HG03378 (cell line): ENCODE measurements at regions not wholly inside any gene's neighbourhood (a gene's known extent, or its start where the extent isn't known, plus 50 kb on each side); places are given as distances from the start of the nearest gene placed in this dataset.

Source experiments
- ATAC-seq: cut with Tn5 transposase; IDR thresholded peaks from one replicate; pipeline ENCODE4 v1.9.1; 2021; ENCODE audit warnings: mild to moderate bottlenecking, moderate library complexity; ENCODE audit not compliant: unreplicated experiment

GRCh38 chr10:89153971-89154370 lies 53.1 kb downstream of the CH25H start:
- no peak for ATAC-seq

GRCh38 chr10:89153116-89153515 lies 54.0 kb downstream of the CH25H start:
- no peak for ATAC-seq

- ATAC-seq: no peak
Observed at GRCh38 chr10:89151857-89152256, 55.3 kb downstream of the CH25H start.

DNA sequence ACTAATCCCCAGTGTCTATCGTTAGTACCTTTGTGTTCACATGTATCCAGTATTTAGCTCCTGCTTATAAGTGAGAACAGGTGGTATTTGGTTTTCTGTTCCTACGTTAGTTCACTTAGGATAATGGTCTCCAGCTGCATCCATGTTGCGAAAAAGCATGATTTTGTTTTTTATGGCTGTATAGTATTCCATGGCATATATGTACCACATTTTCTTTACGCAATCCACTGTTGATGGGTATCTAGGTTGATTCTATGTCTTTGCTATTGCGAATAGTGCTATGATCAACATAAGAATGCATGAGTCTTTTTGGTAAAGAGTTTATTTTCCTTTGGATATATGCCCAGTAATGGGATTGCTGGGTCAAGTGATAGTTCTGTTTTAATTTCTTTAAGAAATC lies 59.1 kb downstream of the CH25H start:
- ATAC-seq: no peak

DNA sequence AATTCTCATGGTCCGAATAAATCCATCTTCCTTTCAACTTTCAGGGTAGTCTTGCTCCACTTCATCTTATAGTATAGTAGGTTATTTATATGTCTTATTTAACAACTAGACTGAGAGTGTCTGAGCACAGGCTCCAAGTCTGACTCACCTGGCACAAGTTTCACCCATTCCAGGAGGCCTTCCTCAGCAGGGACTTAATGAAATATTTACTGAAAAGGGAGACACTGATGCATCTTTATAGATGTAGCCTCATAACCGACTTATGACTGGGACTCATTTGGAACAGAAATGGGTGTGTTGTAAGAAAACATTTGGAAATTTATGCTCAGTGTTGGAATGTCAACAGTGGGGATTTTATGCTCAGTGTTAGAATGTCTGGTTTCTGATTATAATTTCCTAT lies 59.9 kb downstream of the CH25H start:
- no peak for ATAC-seq

DNA sequence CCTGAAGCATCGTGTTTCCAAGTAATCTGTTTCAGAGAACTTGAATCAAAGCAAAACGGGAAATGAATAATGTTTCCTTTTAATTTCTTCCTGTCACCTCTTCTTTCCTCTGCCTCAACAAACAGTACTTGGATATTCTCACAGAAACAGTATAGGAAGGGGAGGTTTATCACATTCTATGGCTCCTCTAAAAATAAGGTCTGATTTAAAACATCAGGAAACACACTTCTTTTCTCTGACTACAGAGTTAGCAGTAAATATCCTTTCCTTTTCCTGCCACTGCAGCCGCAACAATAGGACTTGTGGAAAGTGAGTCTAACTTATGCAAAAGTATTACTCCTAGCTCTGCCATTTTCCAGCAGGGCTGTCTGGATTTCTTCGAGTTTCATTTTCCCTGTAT lies 62.3 kb downstream of the CH25H start:
- ATAC-seq: no peak

- ATAC-seq: no peak
Observed at GRCh38 chr10:89142590-89142989, 64.5 kb downstream of the CH25H start.

- no peak for ATAC-seq
Observed at GRCh38 chr10:89138755-89139490, 68.2 kb downstream of the CH25H start.

GRCh38 chr10:89134963-89135362 lies 72.2 kb downstream of the CH25H start:
- ATAC-seq: peak; percentile 89

DNA sequence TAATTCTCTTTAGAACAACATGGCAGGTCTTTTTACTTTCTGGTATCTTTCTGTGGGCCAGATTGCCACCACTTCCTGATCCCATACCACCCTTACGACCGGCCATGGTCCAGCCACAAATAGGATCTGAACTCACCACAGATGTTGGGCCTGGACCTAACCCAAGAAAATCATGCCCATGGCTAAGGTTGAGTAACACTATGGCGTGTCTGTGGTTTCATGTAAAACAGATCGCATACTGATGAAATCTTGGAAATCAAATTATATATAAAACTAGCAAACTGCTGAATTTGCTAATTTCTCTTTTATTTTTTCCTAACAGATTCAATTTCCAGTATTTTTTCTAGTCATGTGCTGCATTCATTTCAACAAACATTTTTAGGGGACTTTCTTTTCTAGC lies 77.2 kb downstream of the CH25H start:
- no peak for ATAC-seq

- ATAC-seq: no peak
Observed at GRCh38 chr10:89122433-89123051, 84.6 kb downstream of the CH25H start.

GRCh38 chr10:89121764-89122020 lies 85.4 kb downstream of the CH25H start:
- ATAC-seq: no peak

- ATAC-seq: no peak
Observed at GRCh38 chr10:89120931-89121763, 86.0 kb downstream of the CH25H start.

DNA sequence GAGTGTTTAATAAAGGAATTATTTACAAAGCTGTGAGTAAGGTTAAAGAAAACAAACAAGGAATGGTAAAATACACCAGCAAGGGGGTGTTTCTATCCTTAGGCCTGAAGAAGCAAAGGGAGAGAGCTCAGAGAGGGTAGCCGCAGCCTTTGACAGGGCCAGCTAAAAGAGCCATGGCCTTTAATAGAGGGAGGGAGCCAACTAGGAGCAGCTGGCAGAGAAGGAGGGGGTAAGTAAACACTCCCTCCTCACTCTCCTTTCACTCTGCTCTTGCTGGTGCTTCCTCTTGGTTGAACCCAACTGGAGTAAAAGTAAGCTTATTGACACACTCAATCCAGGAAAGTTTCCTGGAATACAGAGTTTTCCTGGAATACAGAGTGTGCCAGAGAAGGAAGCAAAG lies 87.5 kb downstream of the CH25H start:
- ATAC-seq: no peak

GRCh38 chr10:89118091-89118490 lies 89.0 kb downstream of the CH25H start:
- no peak for ATAC-seq

DNA sequence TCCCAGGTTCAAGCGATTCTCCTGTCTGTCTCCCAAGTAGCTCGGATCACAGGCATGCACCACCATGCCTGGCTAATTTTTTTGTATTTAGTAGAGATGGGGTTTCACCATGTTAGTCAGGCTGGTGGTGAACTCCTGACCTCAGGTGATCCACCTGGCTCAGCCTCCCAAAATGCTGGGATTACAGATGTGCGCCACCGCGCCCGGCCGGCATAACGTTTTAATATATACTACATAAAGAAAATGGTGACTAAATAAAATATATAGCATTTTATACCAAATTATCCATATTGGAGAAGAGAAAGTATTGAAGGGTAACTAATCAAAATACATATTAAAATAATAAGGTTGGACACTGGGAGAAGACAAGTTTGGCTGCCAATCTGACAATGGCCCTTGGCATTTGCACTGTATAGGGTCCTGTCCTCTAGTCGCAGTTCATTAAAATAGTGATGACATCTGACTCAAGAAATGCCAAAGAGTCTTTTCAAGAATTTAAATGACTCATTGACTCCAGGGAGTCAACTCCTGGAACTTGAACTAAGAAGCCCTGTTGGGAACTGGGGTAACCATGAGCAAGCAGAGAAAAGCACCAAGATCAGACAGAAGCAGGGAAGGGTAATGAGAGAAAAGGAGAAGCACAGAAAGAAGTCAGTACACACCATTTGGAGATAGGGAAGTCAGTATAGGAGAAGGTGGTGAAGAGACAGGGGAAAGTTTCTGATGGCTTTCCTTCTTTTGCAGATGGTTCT lies 91.1 kb downstream of the CH25H start:
- ATAC-seq: no peak

DNA sequence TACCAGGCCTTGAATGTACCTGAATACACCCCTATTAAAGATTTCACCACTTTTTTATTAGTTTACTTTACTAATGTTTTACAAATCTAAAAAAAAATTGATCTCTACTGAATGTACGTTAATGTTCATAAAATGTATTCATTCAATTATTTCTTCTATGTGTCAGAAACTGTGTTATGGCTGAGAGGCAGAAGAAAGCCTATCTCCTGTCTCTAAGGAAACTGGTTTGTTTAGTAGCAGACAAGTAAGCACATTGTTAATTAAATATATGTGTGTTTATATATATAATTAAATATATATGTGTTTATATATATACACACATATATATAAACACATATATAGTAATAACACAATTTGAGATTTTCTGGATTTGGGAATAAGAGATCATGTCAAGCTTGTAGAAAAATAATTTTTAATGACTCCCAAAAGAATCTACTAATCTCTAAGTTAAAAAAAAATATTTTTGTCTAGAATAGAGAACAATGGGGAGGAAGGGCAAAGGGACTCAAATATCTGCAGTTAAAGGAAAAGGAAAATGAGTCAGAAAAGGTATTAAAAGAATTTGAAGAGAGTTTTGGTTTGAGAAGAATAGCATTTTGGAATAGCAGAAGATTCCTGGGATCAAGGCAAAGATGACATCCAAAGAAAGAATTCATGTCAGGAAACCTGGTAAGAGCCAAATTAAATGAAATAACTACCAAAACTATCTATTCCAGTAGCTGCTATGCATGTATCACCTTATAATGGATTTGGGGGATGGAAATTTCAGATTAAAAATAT lies 92.1 kb downstream of the CH25H start:
- ATAC-seq: no peak

- no peak for ATAC-seq
Observed at GRCh38 chr10:89102735-89103134, 104.4 kb downstream of the CH25H start.

GRCh38 chr10:89101943-89102342 lies 105.2 kb downstream of the CH25H start:
- no peak for ATAC-seq

DNA sequence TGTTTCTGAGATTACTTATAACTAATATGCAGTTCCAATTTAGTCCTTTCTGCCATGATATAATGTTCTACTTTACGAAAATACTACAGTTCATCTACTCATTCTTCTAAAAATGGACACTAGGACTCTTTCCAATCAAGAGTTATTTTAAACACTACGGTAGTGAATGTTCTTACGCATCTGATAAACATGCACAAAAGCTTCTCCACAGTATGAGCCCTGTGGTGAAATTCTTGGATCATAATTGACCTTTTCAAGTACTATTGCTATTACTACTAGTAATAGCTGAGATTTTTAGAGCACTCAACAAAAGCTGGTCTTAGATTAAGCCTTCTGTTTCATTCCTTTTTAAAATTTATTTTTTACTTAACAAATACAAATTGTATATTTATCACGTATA lies 106.4 kb downstream of the CH25H start:
- ATAC-seq: no peak

DNA sequence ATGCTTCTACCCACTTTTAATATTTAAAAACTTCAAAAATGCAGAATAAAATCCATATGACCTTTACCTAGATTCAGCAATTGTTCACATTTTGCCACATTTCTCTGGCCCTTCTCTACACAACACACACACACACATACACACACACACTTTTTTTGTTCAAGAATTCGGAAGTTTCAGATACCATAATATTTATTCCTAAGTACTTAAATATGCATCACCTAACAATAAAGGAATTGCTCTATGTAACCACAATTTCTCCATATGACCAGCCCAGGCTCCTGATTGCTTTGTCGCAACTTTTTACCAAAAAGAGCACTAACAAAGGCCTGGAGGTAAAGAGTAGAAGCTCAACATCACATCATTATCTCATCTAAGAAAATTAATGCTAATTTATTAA lies 106.6 kb downstream of the FAS start:
- no peak for ATAC-seq
